ENCODE measurements at regions not wholly inside any gene's neighbourhood (a gene's known extent, or its start where the extent isn't known, plus 50 kb on each side); places are given as distances from the start of the nearest gene placed in this dataset.

GRCh38 chr15:70494517-70494851, 268.9 kb downstream of the UACA start (continued):
- TF ChIP-seq ZBTB11 (CRISPR knock-in tag; IDR thresholded peaks at IDR 0.05): no peak
- TF ChIP-seq SRF (IDR thresholded peaks at IDR 0.05; ENCODE audit: low read depth in 2 of 2, low read length in 2 of 2): no peak
- TF ChIP-seq SREBF2 (IDR thresholded peaks at IDR 0.05; ENCODE audit: low read length): no peak
- no peak for TF ChIP-seq POLR2AphosphoS2 (IDR thresholded peaks at IDR 0.05; ENCODE audit: low read depth, low read length)
- TF ChIP-seq RAD21 (IDR thresholded peaks at IDR 0.05; ENCODE audit: insufficient read depth, low read depth, low read length): no peak

- BruUV-seq (replicated peaks): no TSS peak
- RAD21 ChIA-PET (ENCODE audit: unreplicated experiment): interaction anchor here (0.9 to 3.6 kb wide), 3 partner anchors 10 to 394 kb away, joined by 3 to 42 read pairs (median 3); no protein-coding TSS in a partner anchor
- peaks cover 44% of the 10 kb centered on the region for H3K4me1 ChIP-seq (ENCODE audit: control insufficient read depth, insufficient read depth, low read length)
- H3K4me2 ChIP-seq (ENCODE audit: control insufficient read depth, insufficient read depth): 0 out of 2 replicates have a peak overlapping the region, but pooled peaks have one; percentile 8
- POLR2A ChIA-PET: interaction anchor here (2.4 kb wide), 1 partner anchor 10 kb away, joined by 17 read pairs; no protein-coding TSS in a partner anchor
- intact Hi-C loops (cut with micrococcal nuclease; ENCODE audit: unreplicated experiment) (no loop called here), in situ Hi-C loops (cut with MboI) (no loop called here)
- no peaks in the 10 kb centered on the region; a peak in 1 of 4 replicates for H3K27me3 ChIP-seq (replicated peaks in 1 of 2; ENCODE audit: control insufficient read depth in 2 of 2, insufficient read depth in 2 of 2, low read length in 1 of 2)
- 69% methylated on average over 13 of the region's 13 CpGs for WGBS (ENCODE audit: insufficient coverage, insufficient replicate concordance, low lambda C conversion rate, missing lambda C conversion rate)
- H3K4me3 ChIP-seq: no peak overlapping the region
- ATAC-seq: peak; percentile 33
- no peak overlapping the region for H3K9ac ChIP-seq (ENCODE audit: control insufficient read depth, insufficient read depth, low read length)
- H2AFZ ChIP-seq (ENCODE audit: control insufficient read depth, low read depth, low read length): no peak overlapping the region
- H3K79me2 ChIP-seq (ENCODE audit: control insufficient read depth, insufficient read depth, low read length): no peaks in the 10 kb centered on the region
- SMC1A ChIA-PET (ENCODE audit: uncharacterized antibody, unreplicated experiment): interaction anchor here (0.8 to 3.3 kb wide), 3 partner anchors 11 to 742 kb away, joined by 3 to 24 read pairs (median 5); no protein-coding TSS in a partner anchor
- CTCF ChIA-PET: interaction anchor here (1.2 to 3.3 kb wide), 4 partner anchors 9 to 404 kb away, joined by 3 to 22 read pairs (median 5); no protein-coding TSS in a partner anchor
- DNase-seq (ENCODE audit: low read depth, low spot score): no peak
- no peak overlapping the region for H3K27ac ChIP-seq (ENCODE audit: control insufficient read depth, insufficient read depth)
- no peak for FAIRE-seq
- H3K9me3 ChIP-seq (replicated peaks; ENCODE audit: control insufficient read depth, insufficient read depth, low read length): no peaks in the 10 kb centered on the region
- no peaks in the 10 kb centered on the region for H3K36me3 ChIP-seq (ENCODE audit: control insufficient read depth in 2 of 2, insufficient read depth in 2 of 2, low read length in 1 of 2)
- H4K20me1 ChIP-seq (ENCODE audit: control insufficient read depth, insufficient read depth): no peaks in the 10 kb centered on the region
- no peak for TF ChIP-seq ZBTB40 (IDR thresholded peaks at IDR 0.05; ENCODE audit: borderline replicate concordance)
- peak in 1 of 2 experiments; percentile 57; a peak in 1 of 4 replicates for TF ChIP-seq BHLHE40 (IDR thresholded peaks at IDR 0.05; ENCODE audit: borderline replicate concordance in 1 of 2, low read depth in 2 of 2, low read length in 1 of 2)
- 0 out of 2 replicates have a peak, but pooled peaks have one; percentile 29 for TF ChIP-seq GATAD2B (conservative IDR thresholded peaks at IDR 0.05; ENCODE audit: low read depth)
- TF ChIP-seq IRF3 (IDR thresholded peaks at IDR 0.05): no peak
- TF ChIP-seq MTA2 (IDR thresholded peaks at IDR 0.05; ENCODE audit: low read depth): peak; percentile 96
- TF ChIP-seq ATF7 (IDR thresholded peaks at IDR 0.05; ENCODE audit: low read depth): peak; percentile 98
- 0 out of 2 replicates have a peak, but pooled peaks have one; percentile 50 for TF ChIP-seq ZNF24 (IDR thresholded peaks at IDR 0.05)
- no peak for TF ChIP-seq TCF12 (IDR thresholded peaks at IDR 0.05; ENCODE audit: low read depth, low read length)
Observed at GRCh38 chr15:70493787-70494516, 269.4 kb downstream of the UACA start.
